HEK293 (cell line): ENCODE measurements at regions not wholly inside any gene's neighbourhood (a gene's known extent, or its start where the extent isn't known, plus 50 kb on each side); places are given as distances from the start of the nearest gene placed in this dataset.

Source experiments
- CTCF ChIA-PET: fragments of 350-600 bp; formaldehyde crosslinking; extraction: SDS; loops from one replicate; lab custom pipeline; 2021; ENCODE audit warnings: antibody characterized with exemption; lab: Yijun Ruan, JAX
- POLR2A ChIA-PET: fragments of 300-600 bp; formaldehyde crosslinking; extraction: SDS; loops from one replicate; lab custom pipeline; 2020; ENCODE audit warnings: antibody characterized with exemption, inconsistent platforms; lab: Yijun Ruan, JAX
- H3K27ac ChIP-seq: fragments of 200-500 bp; sonication (Bioruptor generic); 2 replicates; pipeline ENCODE4 v1.5.1; 2014; ENCODE audit warnings: low read depth, low read length, control low read depth, inconsistent platforms; ENCODE audit errors: extremely low read depth
- H3K36me3 ChIP-seq, 2 experiments: fragments of 200-500 bp in 1 of 2; sonication (Bioruptor generic) in 1 of 2; 1 replicate in 1 of 2; 2 replicates in 1 of 2; pipeline ENCODE4 v1.5.1; 2014 to 2017; ENCODE audit warnings: inconsistent platforms in 2 of 2, low read length in 2 of 2; ENCODE audit not compliant: control insufficient read depth in 2 of 2, insufficient read depth in 1 of 2
- H3K4me1 ChIP-seq: fragments of 200-500 bp; sonication (Bioruptor generic); 2 replicates; pipeline ENCODE4 v1.5.1; 2014; ENCODE audit warnings: mild to moderate bottlenecking, low read length, inconsistent platforms; ENCODE audit not compliant: control insufficient read depth, insufficient read depth
- H3K4me3 ChIP-seq: 2 replicates; pipeline ENCODE4 v1.5.1; 2011; ENCODE audit warnings: low read depth, mild to moderate bottlenecking, control low read depth, low read length, moderate library complexity
- H3K9me3 ChIP-seq: fragments of 200-500 bp; sonication (Bioruptor generic); 2 replicates; pipeline ENCODE4 v1.5.1; 2014; ENCODE audit warnings: low read depth, low read length, inconsistent platforms; ENCODE audit not compliant: control insufficient read depth, insufficient read depth
- GLI2 ChIP-seq: fragments of 450-650 bp; formaldehyde crosslinking; IDR thresholded peaks from 2 replicates; pipeline ENCODE4; 2017; ENCODE audit warnings: missing biosample characterization, missing genetic modification characterization, low read depth, borderline replicate concordance
- GLI4 ChIP-seq: fragments of 450-650 bp; formaldehyde crosslinking; IDR thresholded peaks from 2 replicates; pipeline ENCODE4 v1.5.1; 2016; ENCODE audit warnings: missing biosample characterization, missing genetic modification characterization
- GLIS2 ChIP-seq: fragments of 450-650 bp; formaldehyde crosslinking; IDR thresholded peaks from 2 replicates; pipeline ENCODE4 v1.5.1; 2016; ENCODE audit warnings: missing biosample characterization, missing genetic modification characterization
- HOXC10 ChIP-seq: sonication (generic); formaldehyde crosslinking; IDR thresholded peaks from 2 replicates; pipeline ENCODE4 v1.8.1; 2023; ENCODE audit warnings: mild to moderate bottlenecking, missing genetic modification reagents
- KLF7 ChIP-seq: fragments of 450-650 bp; formaldehyde crosslinking; IDR thresholded peaks from 2 replicates; pipeline ENCODE4 v1.5.1; 2016; ENCODE audit warnings: missing biosample characterization, missing genetic modification characterization, borderline replicate concordance
- RBAK ChIP-seq: fragments of 450-650 bp; formaldehyde crosslinking; IDR thresholded peaks from 2 replicates; pipeline ENCODE4 v1.5.1; 2016; ENCODE audit warnings: missing biosample characterization, missing genetic modification characterization
- SP2 ChIP-seq: fragments of 450-650 bp; formaldehyde crosslinking; IDR thresholded peaks from 2 replicates; pipeline ENCODE4 v1.5.1; 2016; ENCODE audit warnings: missing biosample characterization, missing genetic modification characterization
- SP7 ChIP-seq: fragments of 450-650 bp; formaldehyde crosslinking; IDR thresholded peaks from 2 replicates; pipeline ENCODE4 v1.5.1; 2016; ENCODE audit warnings: missing biosample characterization, missing genetic modification characterization
- YY1 ChIP-seq: fragments of 450-650 bp; formaldehyde crosslinking; IDR thresholded peaks from 2 replicates; pipeline ENCODE4 v1.5.1; 2018; ENCODE audit warnings: missing biosample characterization, missing genetic modification characterization
- ZBTB17 ChIP-seq: fragments of 450-650 bp; formaldehyde crosslinking; IDR thresholded peaks from 2 replicates; pipeline ENCODE4 v1.5.1; 2016; ENCODE audit warnings: missing biosample characterization, missing genetic modification characterization
- ZBTB20 ChIP-seq: fragments of 450-650 bp; formaldehyde crosslinking; IDR thresholded peaks from 2 replicates; pipeline ENCODE4 v1.5.1; 2016; ENCODE audit warnings: missing biosample characterization, missing genetic modification characterization
- ZFP69B ChIP-seq: fragments of 450-650 bp; formaldehyde crosslinking; IDR thresholded peaks from 2 replicates; pipeline ENCODE4 v1.5.1; 2016; ENCODE audit warnings: missing biosample characterization, missing genetic modification characterization
- ZNF157 ChIP-seq: fragments of 450-650 bp; formaldehyde crosslinking; IDR thresholded peaks from 2 replicates; pipeline ENCODE4 v1.5.1; 2016; ENCODE audit warnings: missing biosample characterization, missing genetic modification characterization
- ZNF248 ChIP-seq: fragments of 450-650 bp; formaldehyde crosslinking; IDR thresholded peaks from 2 replicates; pipeline ENCODE4 v1.5.1; 2017; ENCODE audit warnings: missing biosample characterization, missing genetic modification characterization
- ZNF302 ChIP-seq: fragments of 450-650 bp; formaldehyde crosslinking; IDR thresholded peaks from 2 replicates; pipeline ENCODE4 v1.5.1; 2016; ENCODE audit warnings: missing biosample characterization, missing genetic modification characterization, low read depth
- ZNF341 ChIP-seq: fragments of 450-650 bp; formaldehyde crosslinking; IDR thresholded peaks from 2 replicates; pipeline ENCODE4; 2016; ENCODE audit warnings: low read depth, missing biosample characterization, missing genetic modification characterization
- ZNF354C ChIP-seq: fragments of 450-650 bp; formaldehyde crosslinking; IDR thresholded peaks from 2 replicates; pipeline ENCODE4 v1.5.1; 2016; ENCODE audit warnings: missing biosample characterization, missing genetic modification characterization, low read depth, borderline replicate concordance
- ZNF394 ChIP-seq: fragments of 450-650 bp; formaldehyde crosslinking; IDR thresholded peaks from 2 replicates; pipeline ENCODE4 v1.5.1; 2016; ENCODE audit warnings: missing biosample characterization, missing genetic modification characterization, mild to moderate bottlenecking, moderate library complexity, borderline replicate concordance
- ZNF433 ChIP-seq: fragments of 450-650 bp; formaldehyde crosslinking; IDR thresholded peaks from 2 replicates; pipeline ENCODE4 v1.5.1; 2016; ENCODE audit warnings: missing biosample characterization, missing genetic modification characterization, low read depth
- ZNF529 ChIP-seq: fragments of 450-650 bp; formaldehyde crosslinking; IDR thresholded peaks from 2 replicates; pipeline ENCODE4 v1.5.1; 2017; ENCODE audit warnings: missing genetic modification characterization, missing biosample characterization; ENCODE audit not compliant: insufficient replicate concordance
- ZNF664 ChIP-seq: fragments of 450-650 bp; formaldehyde crosslinking; IDR thresholded peaks from 2 replicates; pipeline ENCODE4 v1.5.1; 2016; ENCODE audit warnings: missing biosample characterization, missing genetic modification characterization
- ZNF670 ChIP-seq: fragments of 450-650 bp; formaldehyde crosslinking; IDR thresholded peaks from 2 replicates; pipeline ENCODE4 v1.5.1; 2016; ENCODE audit warnings: missing biosample characterization, missing genetic modification characterization, low read depth
- ZNF677 ChIP-seq: fragments of 450-650 bp; IDR thresholded peaks from 2 replicates; pipeline ENCODE4 v1.5.0; 2018; ENCODE audit warnings: missing biosample characterization, mild to moderate bottlenecking, missing genetic modification characterization, moderate library complexity
- TF ChIP-seq, protein P1 (sequence below): fragments of 450-650 bp; formaldehyde crosslinking; IDR thresholded peaks from 2 replicates; pipeline ENCODE4 v1.5.1; 2017; ENCODE audit warnings: missing biosample characterization, missing genetic modification characterization
- TF ChIP-seq, protein P2 (sequence below): fragments of 450-650 bp; formaldehyde crosslinking; optimal IDR thresholded peaks from 2 replicates; pipeline ENCODE3; 2016; ENCODE audit warnings: missing biosample characterization, mild to moderate bottlenecking, missing genetic modification characterization
- TF ChIP-seq, protein P3 (sequence below): fragments of 450-650 bp; formaldehyde crosslinking; IDR thresholded peaks from 2 replicates; pipeline ENCODE4 v1.5.1; 2016; ENCODE audit warnings: missing biosample characterization, missing genetic modification characterization

DNA sequence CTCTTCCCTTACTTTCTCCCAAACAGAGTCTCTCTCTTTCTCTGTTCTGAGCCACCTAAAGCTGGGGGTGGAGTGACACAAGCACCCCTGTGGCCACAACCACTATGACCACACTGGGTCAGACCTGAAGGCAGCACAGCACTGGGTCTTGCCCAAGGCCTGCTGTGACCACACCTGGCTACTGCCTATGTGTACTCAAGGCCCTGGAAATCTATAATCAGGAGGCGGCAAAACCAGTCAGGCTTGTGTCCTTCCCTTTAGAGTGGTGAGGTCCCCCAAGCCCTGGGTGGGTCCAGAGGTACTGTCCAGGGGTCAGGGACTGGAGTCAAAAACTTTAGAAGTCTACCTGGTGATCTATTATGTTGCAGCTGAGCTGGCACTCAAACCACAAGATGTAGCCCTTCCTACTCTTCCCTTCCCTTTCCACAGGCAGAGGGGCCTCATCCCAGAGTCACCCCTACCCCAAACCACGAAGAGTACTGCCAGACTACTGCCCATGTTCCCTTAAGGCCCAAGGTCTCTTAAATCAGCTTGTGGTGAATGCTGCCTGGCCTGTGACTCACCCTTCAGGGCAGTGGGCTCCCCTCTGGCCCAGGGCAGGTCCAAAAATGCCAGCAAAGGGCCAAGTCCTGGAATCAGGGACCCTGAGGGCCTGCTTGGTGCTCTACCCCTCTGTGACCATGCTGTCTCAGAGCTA lies 179.8 kb upstream of the DYRK2 start (continued):
- TF ChIP-seq, protein P1, sequence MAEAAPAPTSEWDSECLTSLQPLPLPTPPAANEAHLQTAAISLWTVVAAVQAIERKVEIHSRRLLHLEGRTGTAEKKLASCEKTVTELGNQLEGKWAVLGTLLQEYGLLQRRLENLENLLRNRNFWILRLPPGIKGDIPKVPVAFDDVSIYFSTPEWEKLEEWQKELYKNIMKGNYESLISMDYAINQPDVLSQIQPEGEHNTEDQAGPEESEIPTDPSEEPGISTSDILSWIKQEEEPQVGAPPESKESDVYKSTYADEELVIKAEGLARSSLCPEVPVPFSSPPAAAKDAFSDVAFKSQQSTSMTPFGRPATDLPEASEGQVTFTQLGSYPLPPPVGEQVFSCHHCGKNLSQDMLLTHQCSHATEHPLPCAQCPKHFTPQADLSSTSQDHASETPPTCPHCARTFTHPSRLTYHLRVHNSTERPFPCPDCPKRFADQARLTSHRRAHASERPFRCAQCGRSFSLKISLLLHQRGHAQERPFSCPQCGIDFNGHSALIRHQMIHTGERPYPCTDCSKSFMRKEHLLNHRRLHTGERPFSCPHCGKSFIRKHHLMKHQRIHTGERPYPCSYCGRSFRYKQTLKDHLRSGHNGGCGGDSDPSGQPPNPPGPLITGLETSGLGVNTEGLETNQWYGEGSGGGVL, result no peak
- TF ChIP-seq ZNF354C (tag by site-specific recombination) (no peak), SP2 (tag by site-specific recombination) (no peak), ZNF248 (tag by site-specific recombination) (no peak), HOXC10 (no peak), ZNF394 (tag by site-specific recombination) (no peak)
- TF ChIP-seq, protein P2, sequence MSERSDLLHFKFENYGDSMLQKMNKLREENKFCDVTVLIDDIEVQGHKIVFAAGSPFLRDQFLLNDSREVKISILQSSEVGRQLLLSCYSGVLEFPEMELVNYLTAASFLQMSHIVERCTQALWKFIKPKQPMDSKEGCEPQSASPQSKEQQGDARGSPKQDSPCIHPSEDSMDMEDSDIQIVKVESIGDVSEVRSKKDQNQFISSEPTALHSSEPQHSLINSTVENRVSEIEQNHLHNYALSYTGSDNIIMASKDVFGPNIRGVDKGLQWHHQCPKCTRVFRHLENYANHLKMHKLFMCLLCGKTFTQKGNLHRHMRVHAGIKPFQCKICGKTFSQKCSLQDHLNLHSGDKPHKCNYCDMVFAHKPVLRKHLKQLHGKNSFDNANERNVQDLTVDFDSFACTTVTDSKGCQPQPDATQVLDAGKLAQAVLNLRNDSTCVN, result no peak
- TF ChIP-seq, protein P3, sequence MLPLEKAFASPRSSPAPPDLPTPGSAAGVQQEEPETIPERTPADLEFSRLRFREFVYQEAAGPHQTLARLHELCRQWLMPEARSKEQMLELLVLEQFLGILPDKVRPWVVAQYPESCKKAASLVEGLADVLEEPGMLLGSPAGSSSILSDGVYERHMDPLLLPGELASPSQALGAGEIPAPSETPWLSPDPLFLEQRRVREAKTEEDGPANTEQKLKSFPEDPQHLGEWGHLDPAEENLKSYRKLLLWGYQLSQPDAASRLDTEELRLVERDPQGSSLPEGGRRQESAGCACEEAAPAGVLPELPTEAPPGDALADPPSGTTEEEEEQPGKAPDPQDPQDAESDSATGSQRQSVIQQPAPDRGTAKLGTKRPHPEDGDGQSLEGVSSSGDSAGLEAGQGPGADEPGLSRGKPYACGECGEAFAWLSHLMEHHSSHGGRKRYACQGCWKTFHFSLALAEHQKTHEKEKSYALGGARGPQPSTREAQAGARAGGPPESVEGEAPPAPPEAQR (tag by site-specific recombination), result no peak

DNA sequence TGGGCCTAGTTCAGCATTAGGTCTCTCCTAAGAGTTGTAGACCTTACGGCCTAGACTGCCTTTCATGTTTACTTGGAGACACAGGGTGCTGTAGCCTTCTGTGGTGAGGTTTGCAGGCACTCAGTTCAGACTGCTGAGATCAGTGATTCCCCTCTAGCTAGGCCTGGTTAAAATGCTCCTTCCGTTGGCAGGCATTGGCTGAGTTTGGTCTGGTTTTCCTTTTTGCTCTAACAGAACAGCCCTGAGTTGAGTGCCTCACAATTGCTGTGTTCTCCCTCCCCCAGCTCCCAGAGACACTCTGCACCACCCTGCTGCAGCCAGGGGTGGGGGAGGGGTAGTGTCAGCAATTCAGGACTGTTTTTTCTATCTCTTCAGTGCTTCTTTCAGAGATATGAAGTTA lies 178.9 kb upstream of the DYRK2 start:
- POLR2A ChIA-PET, result no interaction called here
- H3K27ac ChIP-seq, result no peak overlapping the region
- H3K4me1 ChIP-seq, result no peaks in the 10 kb centered on the region
- H3K36me3 ChIP-seq, result no peaks in the 10 kb centered on the region
- no peaks in the 10 kb centered on the region for H3K9me3 ChIP-seq
- no peak overlapping the region for H3K4me3 ChIP-seq
- TF ChIP-seq ZNF677 (tag by site-specific recombination) (no peak), RBAK (tag by site-specific recombination) (no peak), ZBTB20 (tag by site-specific recombination) (no peak), ZNF302 (tag by site-specific recombination) (no peak), KLF7 (tag by site-specific recombination) (no peak), ZNF354C (tag by site-specific recombination) (no peak), GLI2 (tag by site-specific recombination) (no peak)
- TF ChIP-seq, all 188 proteins: peak for 0
- CTCF ChIA-PET, result no interaction called here

DNA sequence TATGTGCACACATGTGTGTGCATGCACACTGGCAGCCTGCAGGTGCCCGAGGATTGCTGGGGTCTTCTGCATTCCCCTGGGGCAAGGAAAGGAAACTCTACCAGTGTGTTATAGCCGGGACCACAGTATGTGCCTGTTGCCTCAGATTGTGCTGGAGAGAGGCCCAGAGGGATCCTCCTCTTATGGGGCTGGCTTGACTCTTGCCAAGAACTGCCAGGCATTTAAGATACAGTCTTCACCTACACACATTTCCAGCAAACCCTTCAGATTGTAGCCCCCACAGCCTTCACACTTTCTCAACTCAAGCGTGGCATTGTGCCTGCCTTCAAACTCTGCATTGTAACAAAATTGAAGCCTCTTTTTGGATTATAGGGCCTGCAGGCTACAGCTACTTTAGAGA lies 176.7 kb upstream of the DYRK2 start:
- Histone ChIP-seq H3K36me3 (no peaks in the 10 kb centered on the region), H3K4me1 (no peaks in the 10 kb centered on the region), H3K4me3 (no peak overlapping the region), H3K27ac (no peak overlapping the region), H3K9me3 (no peaks in the 10 kb centered on the region)
- no peak for TF ChIP-seq ZNF157 (tag by site-specific recombination)
- TF ChIP-seq ZBTB17 (tag by site-specific recombination), result no peak
- TF ChIP-seq ZNF433 (tag by site-specific recombination), result no peak
- no peak for TF ChIP-seq GLIS2 (tag by site-specific recombination)
- no peak for TF ChIP-seq YY1 (tag by site-specific recombination)
- no peak for TF ChIP-seq ZNF341 (tag by site-specific recombination)
- TF ChIP-seq ZFP69B (tag by site-specific recombination), result no peak
- TF ChIP-seq GLI4 (tag by site-specific recombination), result no peak
- TF ChIP-seq ZNF664, result no peak
- TF ChIP-seq SP7 (tag by site-specific recombination), result no peak
- TF ChIP-seq ZNF670 (tag by site-specific recombination), result no peak
- TF ChIP-seq ZNF529 (tag by site-specific recombination), result no peak
- CTCF ChIA-PET, result no interaction called here
- POLR2A ChIA-PET, result no interaction called here
